ENCODE measurements at regions not wholly inside any gene's neighbourhood (a gene's known extent, or its start where the extent isn't known, plus 50 kb on each side); places are given as distances from the start of the nearest gene placed in this dataset.

- TF ChIP-seq ZNF219 (CRISPR knock-in tag; IDR thresholded peaks at IDR 0.05; ENCODE audit: borderline replicate concordance) (no peak), SOX15 (CRISPR knock-in tag; IDR thresholded peaks at IDR 0.05) (no peak), HMGXB4 (CRISPR knock-in tag; IDR thresholded peaks at IDR 0.05) (no peak)
These were observed 289.3 kb downstream of the PTEN start (continued) for GRCh38 chr10:88152728-88153133.

GRCh38 chr10:88154596-88155250 lies 291.3 kb downstream of the PTEN start:
- no peak for DNase-seq (ENCODE audit: low spot score)
- Mint-ChIP-seq H3K4me1 (peaks cover 5% of the 10 kb centered on the region; the same call in 1 of the 2 replicates), H3K9me3 (no peaks in the 10 kb centered on the region; the same call in 1 of the 2 replicates), H3K27me3 (ENCODE audit: low read depth) (no peaks in the 10 kb centered on the region), H3K27ac (no peak overlapping the region), H3K4me3 (no peak overlapping the region), H3K36me3 (no peaks in the 10 kb centered on the region)
- TF ChIP-seq E2F1 (CRISPR knock-in tag; IDR thresholded peaks at IDR 0.05) (no peak), ATF3 (CRISPR knock-in tag; conservative IDR thresholded peaks at IDR 0.05) (no peak), ZNF532 (CRISPR knock-in tag; IDR thresholded peaks at IDR 0.05; ENCODE audit: borderline replicate concordance) (no peak), STAT6 (CRISPR knock-in tag; conservative IDR thresholded peaks at IDR 0.05; ENCODE audit: low read depth) (no peak), IRF2 (CRISPR knock-in tag; IDR thresholded peaks at IDR 0.05; ENCODE audit: borderline replicate concordance, low read depth) (no peak), TEAD4 (CRISPR knock-in tag; IDR thresholded peaks at IDR 0.05) (no peak), NFE2L1 (CRISPR knock-in tag; IDR thresholded peaks at IDR 0.05) (no peak), ATF6 (CRISPR knock-in tag; IDR thresholded peaks at IDR 0.05) (no peak)
- ATAC-seq = no peak
- POLR2A ChIA-PET = no interaction called here
- CTCF ChIA-PET = no interaction called here
